HG03439 (cell line): ENCODE measurements at regions not wholly inside any gene's neighbourhood (a gene's known extent, or its start where the extent isn't known, plus 50 kb on each side); places are given as distances from the start of the nearest gene placed in this dataset.

Source experiments
- ATAC-seq: cut with Tn5 transposase; IDR thresholded peaks from one replicate; pipeline ENCODE4 v1.9.1; 2021; ENCODE audit warnings: mild to moderate bottlenecking, moderate library complexity; ENCODE audit not compliant: unreplicated experiment

DNA sequence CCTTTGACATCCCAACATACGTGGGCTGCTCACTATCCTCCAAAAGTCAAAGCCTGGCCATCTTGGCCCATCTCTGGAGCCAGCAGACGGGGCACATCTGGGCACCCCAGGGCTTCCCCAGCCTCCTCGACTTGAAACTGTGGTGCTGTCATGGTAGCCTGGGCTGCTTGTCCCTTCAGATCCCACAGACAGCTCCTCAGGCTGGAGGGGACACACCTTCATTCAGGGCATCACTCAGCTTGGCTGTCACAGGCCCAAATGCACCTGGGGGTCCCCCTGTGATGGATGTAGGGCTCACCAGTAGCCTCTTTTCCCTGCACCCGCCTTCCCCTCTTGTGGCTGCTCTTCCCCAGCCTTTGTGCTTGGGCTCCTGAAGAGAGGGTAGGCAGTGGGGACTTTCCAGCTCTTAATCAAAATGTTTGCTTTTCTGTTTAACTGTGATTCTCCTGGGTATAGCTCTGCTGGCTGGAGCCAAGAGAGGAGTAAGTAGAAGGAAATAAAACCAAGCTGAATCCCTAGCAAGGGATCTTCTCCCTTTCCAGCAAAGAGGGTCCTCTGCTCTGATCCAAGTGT is 92.3 kb downstream of the GYPC start:
- ATAC-seq, result no peak

DNA sequence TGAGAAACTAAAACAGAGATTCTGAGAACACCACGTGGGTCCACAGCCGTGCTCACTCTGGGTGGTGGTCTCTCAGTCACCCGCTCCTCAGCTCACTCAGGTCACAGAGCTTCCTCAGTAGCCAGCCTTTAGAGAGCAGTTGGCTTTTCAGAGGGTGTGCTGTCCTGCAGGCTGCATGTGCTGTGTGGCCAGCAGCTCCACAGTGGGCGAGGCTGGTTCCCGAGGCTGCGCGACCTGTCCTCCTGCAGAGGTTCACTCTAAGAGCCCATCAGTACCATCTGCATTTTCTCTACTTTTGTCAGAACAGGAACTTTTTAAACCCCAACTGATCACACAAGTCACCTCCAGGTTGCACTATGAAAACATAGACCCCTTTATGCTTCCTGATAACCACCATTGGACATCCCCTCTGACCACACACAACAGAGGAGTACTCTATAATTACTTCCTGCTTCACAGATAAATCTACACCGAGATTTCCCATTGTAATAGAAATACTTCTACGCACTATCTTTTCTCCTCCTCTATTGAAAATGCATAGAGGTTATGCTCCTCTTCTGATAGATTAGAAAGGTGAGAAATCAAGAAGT is 93.1 kb downstream of the GYPC start:
- ATAC-seq, result no peak

DNA sequence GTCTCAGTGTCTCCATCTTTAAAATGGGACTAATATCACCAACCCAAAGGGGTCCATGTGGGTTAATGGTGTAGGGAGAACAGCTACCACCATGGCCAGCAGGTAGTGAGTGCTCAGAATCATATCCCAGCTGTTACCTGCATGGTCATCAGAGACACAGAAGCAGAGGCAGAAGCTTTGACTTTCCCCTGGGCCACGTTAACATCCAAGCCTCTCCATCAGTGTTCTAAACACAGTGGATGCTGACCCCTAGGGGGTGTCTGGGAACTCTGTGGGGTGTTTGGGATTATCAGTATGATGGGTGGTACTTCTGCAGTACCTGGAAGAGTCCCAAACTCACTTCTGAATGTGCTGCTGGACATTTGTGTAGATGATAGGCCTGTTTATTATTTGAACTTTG is 93.6 kb downstream of the GYPC start:
- no peak for ATAC-seq

DNA sequence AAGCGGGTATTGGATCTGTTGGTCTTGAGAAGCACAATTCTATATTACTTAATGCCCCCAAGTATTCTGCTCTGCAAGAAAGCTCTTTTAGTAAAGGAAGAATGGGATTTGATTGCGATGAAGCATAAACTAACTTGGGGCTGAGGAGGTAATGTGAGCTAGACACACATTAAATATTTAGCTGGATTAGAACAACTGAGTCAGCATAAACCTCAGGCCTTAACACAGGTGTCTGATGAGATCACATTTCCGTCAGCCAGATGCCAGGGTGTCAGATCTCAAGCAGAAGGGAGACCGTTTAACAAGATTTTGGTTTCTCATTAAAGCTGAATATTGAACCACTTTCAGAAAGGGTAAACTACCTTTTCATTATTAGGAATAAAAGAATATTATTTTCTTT is 94.5 kb downstream of the GYPC start:
- ATAC-seq, result no peak

DNA sequence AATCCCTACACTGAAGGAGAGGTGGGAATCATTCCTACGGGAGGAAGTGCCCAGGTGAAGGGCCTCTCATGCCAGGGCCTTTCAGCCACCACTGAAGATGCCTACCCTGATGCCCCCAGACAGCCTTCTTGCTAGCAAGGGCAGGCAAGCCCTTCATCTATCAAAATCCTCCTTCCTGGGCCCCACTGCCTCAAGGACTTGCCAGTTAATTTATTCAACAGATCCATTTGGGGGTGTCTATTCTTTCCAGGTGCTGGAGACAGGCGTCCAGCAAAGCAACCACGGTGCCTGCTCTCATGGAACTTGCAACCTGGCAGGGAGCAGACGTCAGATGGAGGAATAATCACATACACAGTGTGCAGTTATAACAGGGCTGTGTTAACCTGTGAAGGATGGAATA is 95.5 kb downstream of the GYPC start:
- no peak for ATAC-seq

DNA sequence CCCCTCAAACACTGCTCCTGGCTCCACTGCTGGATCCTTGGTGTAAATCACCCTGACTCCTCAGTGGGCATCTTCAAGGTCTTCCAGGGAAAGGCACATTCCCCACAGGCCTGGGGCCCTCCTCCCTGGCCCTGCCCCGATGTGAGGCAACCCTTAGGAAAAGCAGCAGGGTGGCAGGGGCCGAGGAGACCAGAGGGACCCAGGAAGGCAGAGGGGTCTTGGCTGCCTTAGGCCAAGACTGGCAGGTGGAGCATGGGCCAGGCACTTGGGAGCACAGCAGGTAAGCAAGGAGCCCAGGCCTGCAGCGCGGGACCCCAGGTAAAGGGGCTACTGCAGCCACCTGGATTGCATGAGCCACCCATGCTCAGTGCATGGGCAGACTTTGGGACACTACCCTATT is 96.9 kb downstream of the GYPC start:
- no peak for ATAC-seq

DNA sequence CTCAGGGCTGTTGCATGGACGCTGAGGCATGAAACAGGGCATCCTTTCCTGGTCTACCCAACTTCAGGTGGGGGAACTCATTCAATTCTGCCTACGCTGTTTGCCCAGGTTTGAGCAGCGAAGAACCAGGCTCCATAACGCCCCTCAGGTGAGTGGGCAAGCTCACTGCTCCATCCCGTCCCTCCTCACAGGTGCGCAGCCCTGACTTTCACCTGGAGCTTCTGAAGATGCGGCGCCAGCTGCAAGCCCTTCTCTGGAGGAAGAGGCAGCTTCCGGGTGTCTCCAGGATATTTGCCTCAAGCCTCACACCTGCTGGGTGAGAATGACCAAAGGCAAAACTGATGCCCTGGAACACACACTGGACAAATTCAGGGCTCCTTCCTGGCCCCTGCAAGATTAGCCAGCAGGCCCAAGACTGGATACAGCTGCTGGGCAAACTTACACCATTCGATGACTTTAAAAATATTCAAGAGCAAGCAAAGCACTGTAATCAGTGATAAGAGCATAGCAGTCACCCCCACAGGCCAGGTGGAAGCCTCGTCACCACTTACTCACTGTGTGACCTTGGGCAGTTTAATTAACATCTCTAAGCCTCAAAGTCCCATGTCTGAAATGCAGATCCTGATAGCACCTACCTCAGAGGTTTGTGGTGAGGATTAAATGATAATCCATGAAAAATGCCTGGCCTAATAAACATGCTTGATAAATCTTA is 97.7 kb downstream of the GYPC start:
- ATAC-seq, result no peak

DNA sequence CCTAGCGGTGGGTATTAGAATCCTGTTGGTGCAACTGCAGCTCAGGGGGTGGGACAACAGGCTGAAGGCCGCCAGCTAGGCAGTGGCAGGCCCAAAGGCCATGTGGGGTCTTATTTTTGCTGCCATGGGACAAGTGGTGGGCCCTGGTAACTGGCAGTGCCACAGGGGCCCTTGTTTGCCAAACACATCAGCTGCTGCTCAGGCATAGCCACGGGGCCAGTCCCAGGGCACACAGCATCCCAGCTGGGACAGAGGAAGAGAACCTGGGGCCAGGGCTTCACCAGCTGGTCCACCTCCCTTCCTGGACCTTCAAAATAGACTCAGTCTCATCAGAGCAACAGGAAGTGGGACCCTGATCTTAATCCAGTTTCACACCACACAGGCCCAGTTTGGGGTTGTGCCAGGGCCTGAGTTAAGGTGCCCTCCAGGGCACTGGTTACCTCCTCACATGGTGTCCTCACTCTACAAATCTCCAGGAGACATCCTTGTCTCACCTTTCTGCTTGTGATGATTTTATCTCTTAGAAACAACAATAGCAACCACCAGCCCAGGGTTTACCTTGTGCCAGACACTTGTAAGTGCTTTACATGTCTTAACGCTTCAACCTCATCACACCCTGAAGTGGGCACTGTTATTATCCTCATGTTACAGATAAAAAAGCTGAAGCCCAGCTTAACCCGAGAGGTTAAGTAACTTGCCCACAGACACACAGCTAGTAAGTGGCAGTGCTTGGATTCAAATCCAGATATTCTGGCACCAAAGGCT is 98.5 kb downstream of the GYPC start:
- no peak for ATAC-seq

DNA sequence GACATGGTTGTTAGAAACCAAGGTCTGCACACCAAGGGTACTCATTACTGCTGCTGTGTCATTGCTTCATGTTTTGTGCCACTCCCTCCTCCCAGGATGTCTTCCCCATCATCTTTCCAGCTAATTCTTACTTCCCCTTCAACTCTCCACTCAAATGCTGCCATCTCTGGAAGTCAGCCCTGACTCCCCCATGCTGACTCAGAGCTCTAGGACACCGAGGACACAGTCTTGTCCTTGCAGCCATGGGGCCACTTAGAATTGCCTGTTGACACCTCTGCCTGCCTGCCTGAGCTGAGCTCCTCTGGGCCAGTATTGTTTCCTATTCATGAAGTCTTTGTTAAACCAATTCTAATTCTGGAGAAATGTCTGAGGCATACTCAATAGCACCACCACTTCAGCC is 100.2 kb downstream of the GYPC start:
- ATAC-seq, result no peak

DNA sequence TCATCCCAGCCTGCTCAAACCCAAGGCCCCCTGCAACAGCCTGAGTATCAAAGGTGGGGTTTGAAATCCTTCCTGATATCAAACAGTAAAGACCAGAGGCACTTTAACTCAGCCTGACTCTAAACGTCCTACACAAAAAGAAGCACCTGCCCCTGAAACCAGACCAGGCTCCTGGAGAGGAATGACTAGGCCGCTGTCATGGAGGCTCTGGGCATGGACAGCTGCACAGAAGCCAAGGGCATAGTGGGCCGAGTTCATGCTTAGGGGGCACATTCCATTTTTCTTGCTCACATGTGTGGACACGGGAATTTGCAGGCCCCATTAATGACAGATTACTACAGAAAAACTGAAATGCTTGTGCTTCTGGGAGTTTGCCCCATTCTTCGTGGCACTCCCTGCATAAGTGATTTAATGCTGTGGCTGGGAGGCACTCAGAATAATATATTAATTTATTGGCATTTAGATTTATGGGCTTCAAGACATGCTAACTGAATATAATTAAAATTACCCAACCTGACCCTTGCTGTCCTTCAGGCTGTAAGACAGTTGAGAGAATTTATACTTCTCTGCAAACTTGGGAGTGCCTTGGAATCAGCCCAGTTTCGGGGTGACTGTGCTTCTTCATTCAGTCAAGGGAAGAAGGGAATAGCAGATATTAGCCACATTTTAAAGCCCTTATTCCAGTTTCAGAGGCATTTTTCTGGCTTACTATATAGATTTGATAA is 105.5 kb downstream of the GYPC start:
- no peak for ATAC-seq

DNA sequence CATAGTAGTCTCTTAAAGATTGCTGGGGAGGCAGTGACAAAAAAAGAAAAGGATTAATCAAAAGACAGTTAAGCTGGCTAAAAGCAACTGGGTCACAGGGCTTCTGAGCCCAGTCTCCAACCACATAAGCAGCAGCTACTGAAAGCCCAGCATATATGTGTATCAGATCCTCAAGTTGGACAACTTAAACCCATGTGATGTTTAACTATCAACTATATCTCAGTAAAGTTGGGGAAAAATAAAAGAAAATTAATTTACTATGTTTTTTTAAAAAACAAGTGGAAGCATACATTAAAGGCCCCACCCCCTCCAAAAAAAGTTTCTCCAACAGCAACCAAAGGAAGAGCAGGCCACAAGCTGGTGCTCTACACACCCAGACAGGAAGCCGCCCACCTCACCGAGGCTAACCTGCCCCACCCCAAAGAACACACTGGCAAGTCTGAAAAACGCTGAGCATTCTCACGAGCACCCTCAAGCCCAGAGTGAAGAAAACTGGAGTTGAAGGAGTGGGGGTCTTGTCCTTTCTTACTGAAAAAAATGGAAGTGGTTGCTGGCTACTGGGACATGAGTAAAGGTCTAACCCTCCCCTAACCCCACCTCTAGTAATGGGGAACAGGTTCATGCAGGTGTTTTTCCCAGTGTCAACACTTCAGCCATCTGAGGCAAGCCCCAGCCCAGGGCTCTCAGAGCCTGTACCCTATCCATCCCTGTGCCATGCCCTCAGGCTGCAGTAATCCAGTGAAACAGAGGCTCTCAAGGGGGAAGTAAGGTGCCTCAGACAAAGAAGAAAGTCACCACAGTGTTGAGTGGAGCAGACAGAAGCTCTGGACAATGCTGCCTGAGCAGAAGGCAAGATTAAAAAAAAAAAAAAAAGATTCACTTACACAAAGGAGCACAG is 106.3 kb downstream of the GYPC start:
- ATAC-seq, result no peak

DNA sequence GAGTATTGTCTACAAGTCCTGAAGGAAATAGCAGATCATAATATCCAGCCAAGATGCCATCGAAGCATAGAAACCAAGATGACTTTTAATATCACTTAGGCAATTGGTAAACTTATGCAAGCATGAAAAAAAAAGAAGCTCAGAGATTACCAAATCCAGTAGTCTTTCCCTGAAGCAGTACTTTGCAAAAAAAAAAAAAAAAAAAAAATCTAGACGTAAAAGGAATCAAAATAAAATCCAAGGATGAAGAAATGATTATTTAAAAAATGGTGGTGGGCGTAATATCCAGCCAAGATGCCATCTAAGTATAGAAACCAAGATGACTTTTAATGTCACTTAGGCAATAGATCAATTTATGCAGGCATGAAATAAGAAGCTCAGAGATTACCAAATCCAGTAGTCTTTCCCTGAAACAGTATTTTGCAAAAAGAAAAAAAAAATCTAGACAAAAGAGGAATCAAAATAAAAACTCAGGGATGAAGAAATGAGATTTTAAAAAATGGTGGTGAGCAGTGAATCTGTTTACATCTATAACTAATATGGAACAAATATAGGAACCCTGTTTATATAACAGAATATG is 108.8 kb downstream of the GYPC start:
- no peak for ATAC-seq

DNA sequence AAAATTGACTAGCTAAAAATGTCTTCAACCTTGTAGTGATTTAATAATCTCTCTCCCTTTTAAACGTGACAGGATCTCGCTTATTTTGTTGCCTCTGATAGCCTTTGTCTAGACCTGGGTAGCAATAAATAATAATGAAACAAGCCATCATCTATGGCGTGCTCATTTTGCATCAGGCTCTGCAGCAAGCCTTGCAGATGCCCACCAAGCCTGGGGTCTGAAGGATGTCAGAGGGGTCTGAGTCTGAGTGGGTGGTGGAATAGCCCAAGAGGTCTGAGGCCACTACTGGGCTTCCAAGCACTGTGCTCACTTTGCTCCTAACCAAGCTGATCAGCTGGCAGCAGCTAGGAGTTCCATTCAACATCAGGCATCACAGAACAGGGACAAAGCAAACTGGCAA is 109.4 kb downstream of the GYPC start:
- no peak for ATAC-seq

DNA sequence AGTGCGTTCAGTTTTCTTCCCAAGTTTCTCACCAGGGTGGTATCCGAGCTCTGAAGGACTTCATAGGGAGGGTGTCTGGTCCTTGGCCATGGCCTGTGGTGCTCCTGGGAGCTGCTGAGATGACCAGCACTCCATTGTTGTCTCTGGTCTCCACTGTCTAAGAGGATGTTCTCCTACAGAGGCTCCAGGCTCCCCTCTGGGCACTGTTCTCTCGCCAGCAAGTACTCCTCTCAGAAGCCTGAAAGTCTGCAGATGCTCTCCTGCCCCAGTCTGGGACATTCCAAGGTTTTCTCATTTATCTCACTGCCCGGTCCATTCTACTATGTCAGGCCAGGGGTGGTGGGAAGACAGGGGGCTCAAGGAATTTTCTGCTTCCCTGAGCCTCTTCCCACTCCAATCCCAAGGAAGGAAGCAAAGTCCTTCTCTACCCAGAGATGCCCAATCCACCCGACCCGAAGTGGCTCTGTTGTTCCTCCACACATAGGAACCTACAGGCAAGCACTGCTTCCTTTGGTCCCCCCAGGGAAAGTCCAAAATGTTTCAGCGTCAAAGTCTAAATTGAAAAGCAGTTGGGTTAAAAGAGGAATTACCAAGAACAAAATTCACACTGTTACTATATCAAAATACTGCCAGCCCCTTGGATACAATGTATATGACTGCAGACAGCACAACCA is 110.5 kb downstream of the GYPC start:
- no peak for ATAC-seq

DNA sequence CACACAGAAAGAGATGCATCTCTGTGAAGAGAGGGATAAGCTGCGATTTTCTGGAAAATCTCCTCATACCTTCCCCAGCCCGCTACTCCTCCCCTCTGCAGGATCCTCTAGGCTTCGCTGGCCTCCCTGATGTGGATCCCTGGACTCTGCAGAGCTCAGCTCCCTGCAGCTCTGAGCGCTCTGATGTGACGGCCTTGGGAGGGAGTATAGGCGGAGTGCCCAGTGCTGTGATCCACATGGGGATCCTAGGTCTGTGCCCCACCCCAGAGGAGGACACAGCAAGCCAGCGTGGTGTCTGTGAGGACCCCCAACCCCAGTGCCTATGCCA is 111.0 kb downstream of the GYPC start:
- ATAC-seq, result no peak

DNA sequence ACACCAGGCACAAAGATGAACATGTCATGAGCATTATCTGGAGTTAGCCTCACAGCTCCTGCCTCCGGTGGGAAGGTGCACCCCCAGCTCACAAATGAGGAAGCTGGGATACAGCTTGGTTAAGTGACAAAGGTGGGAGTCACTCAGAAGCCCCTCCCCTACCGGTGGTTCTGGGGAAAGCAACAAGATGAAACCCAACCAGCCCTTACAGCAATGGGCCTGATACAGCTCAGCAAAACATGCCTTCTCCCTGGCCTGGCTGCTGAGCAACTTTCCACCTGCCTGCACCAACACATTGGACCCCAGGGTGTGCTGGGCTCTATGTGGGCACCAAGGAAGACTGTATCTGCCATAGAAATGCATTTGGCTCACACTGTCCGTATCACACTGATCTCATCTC is 113.2 kb downstream of the GYPC start:
- ATAC-seq, result no peak

DNA sequence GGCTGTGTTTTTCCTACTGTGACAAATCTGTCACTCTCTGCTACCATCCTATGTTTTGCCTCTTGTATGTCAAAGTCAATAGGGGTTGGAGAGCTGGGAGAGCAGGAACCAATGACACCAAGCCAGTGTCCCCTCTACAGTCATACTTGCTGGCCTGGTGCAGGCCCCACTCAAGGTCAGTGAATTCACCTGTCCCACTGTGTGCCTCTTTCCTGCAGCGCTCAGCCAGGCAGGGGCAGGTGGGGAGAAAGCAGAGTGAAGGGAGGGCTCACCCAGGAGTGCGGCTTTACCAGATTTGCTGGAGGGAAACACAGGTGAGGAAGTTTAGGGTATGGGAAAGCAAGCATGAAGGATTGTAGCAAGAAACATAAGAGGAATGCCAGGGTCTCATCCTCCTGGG is 114.5 kb downstream of the GYPC start:
- no peak for ATAC-seq

DNA sequence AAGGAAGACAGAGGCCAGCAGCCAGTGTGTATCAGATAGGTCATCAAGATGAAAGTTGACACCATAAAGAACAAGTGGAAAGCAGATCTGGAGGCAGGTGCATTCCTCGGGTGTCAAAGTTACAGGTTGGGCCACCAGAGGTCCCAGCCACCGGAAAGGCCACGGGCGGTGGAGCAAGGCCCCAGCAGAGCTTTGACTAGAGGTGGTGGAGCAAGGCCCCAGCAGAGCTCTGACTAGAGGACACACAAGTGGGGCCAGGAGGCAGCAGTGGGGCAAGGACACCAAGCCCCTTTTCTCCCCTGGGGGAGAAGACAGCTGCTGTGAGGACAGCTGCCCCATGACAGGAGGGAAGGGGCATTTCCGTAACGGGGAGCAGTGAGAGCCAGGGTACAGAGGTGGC is 115.1 kb downstream of the GYPC start:
- no peak for ATAC-seq

DNA sequence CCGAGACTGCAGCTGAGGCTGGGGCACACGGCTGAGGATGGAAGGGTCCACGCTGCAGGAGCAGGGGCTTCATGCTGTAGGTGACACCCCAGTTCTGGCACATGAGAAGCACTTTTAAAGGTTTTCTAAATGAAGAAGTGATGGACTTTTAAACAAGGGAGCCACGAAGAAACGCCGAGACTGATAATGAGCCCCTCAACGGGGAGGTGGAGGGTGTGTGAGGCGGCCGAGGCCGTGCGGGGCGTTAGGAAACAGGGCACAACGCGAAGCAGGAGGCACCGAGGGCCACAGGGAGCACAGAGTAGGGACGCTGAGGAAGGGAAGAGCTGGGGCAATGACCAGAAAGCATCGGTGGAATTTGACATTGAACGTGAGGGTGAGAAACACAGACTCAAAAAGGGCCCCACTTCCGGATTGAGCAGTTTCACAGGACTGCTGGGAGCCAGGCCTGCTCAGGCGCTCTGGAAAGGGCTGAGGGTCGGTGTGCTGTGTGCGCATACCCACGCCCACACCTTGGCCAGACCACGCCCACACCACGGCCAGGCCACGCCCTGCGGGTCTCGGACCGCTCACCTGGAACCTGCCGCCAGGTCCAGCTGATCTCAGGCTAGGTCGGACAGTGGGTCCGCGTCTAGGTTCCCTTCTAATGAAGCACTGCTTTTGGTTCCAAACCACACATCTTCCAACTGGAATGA is 115.7 kb downstream of the GYPC start:
- no peak for ATAC-seq
